Medulla oblongata (tissue), 1 donor: ENCODE measurements at regions not wholly inside any gene's neighbourhood (a gene's known extent, or its start where the extent isn't known, plus 50 kb on each side); places are given as distances from the start of the nearest gene placed in this dataset.

ENCODE experiments used
- DNase-seq: peaks from one replicate; pipeline ENCODE4 v3.0.0-alpha.2; 2015; ENCODE audit errors: extremely low spot score

GRCh38 chr18:24672165-24672941, 211.9 kb downstream of the HRH4 start:
- peak; percentile 27 for DNase-seq

GRCh38 chr18:24674200-24674599, 213.8 kb downstream of the HRH4 start:
- no peak for DNase-seq

- no peak for DNase-seq
Observed at GRCh38 chr18:24674605-24675004, 214.2 kb downstream of the HRH4 start.

- DNase-seq: no peak
Observed at GRCh38 chr18:24677011-24677410, 216.6 kb downstream of the HRH4 start.

- peak; percentile 91 for DNase-seq
Observed at GRCh38 chr18:24678107-24678506, 217.7 kb downstream of the HRH4 start.

- DNase-seq: peak; percentile 7
Observed at GRCh38 chr18:24678626-24679025, 218.2 kb downstream of the HRH4 start.

- DNase-seq: no peak
Observed at GRCh38 chr18:24679062-24679461, 218.6 kb downstream of the HRH4 start.

- no peak for DNase-seq
Observed at GRCh38 chr18:24683925-24684324, 223.5 kb downstream of the HRH4 start.

- DNase-seq: no peak
Observed at GRCh38 chr18:24685254-24685959, 225.0 kb downstream of the HRH4 start.

GRCh38 chr18:24695168-24695567, 234.7 kb downstream of the HRH4 start:
- no peak for DNase-seq

- DNase-seq: no peak
Observed at GRCh38 chr18:24702001-24702515, 241.6 kb downstream of the HRH4 start.

- DNase-seq: no peak
Observed at GRCh38 chr18:24703316-24703715, 242.9 kb downstream of the HRH4 start.

- no peak for DNase-seq
Observed at GRCh38 chr18:24704946-24705630, 244.7 kb downstream of the HRH4 start.

- no peak for DNase-seq
Observed at GRCh38 chr18:24710474-24710873, 250.0 kb downstream of the HRH4 start.

- DNase-seq: no peak
Observed at GRCh38 chr18:24719791-24720190, 259.4 kb downstream of the HRH4 start.

- DNase-seq: no peak
Observed at GRCh38 chr18:24721388-24721787, 261.0 kb downstream of the HRH4 start.

- no peak for DNase-seq
Observed at GRCh38 chr18:24725644-24726415, 265.4 kb downstream of the HRH4 start.

- DNase-seq: peak; percentile 91
Observed at GRCh38 chr18:24726727-24727492, 266.5 kb downstream of the HRH4 start.

GRCh38 chr18:24727685-24728084, 267.2 kb downstream of the HRH4 start:
- DNase-seq: no peak

GRCh38 chr18:24731158-24731557, 270.7 kb downstream of the HRH4 start:
- DNase-seq: no peak

GRCh38 chr18:24731981-24732380, 271.5 kb downstream of the HRH4 start:
- no peak for DNase-seq
